ENCODE measurements at regions not wholly inside any gene's neighbourhood (a gene's known extent, or its start where the extent isn't known, plus 50 kb on each side); places are given as distances from the start of the nearest gene placed in this dataset.

DNA sequence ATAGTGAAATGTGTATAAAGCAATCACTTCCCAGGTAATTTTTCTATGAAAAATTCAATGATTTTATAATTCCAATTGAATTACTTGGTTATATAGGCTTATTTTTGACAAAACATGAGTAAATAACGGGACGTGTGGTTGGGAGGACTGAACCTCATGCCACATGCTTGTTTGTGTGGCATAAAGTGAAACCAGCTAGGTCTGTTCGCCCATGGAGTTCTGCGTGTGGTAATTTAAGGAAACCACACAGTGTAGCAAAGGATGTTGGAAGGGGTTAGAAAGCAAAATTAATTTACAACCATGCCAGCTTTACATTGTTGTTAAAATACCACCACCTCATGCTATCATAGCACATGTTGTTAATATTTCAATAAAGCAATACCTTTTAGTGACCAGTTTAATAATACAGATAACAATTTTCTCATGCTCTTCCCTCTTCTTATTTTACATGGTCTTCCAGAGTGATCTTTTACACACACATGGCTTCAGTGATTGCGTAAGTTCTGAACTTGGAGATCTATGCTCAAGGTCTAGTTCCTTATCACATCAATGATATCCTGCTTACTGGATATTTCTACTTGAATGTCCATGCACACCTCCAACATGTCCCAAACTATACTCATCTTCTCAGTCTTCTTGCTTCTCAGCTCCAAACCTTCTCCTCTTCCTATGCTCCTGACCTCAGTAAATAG lies 156.4 kb upstream of the ITGA4 start:
- TF ChIP-seq RARB (CRISPR knock-in tag; IDR thresholded peaks at IDR 0.05): no peak
- TF ChIP-seq, protein P1, sequence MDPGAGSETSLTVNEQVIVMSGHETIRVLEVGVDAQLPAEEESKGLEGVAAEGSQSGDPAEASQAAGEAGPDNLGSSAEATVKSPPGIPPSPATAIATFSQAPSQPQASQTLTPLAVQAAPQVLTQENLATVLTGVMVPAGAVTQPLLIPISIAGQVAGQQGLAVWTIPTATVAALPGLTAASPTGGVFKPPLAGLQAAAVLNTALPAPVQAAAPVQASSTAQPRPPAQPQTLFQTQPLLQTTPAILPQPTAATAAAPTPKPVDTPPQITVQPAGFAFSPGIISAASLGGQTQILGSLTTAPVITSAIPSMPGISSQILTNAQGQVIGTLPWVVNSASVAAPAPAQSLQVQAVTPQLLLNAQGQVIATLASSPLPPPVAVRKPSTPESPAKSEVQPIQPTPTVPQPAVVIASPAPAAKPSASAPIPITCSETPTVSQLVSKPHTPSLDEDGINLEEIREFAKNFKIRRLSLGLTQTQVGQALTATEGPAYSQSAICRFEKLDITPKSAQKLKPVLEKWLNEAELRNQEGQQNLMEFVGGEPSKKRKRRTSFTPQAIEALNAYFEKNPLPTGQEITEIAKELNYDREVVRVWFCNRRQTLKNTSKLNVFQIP (CRISPR knock-in tag; IDR thresholded peaks at IDR 0.05; ENCODE audit: borderline replicate concordance, low read depth): no peak
- TF ChIP-seq OSR1 (CRISPR knock-in tag; IDR thresholded peaks at IDR 0.05): no peak
- TF ChIP-seq ISL1 (CRISPR knock-in tag; IDR thresholded peaks at IDR 0.05): no peak
- TF ChIP-seq ZNF70 (CRISPR knock-in tag; IDR thresholded peaks at IDR 0.05): no peak
- TF ChIP-seq TOX (CRISPR knock-in tag; IDR thresholded peaks at IDR 0.05; ENCODE audit: borderline replicate concordance): no peak
- TF ChIP-seq ESRRG (CRISPR knock-in tag; IDR thresholded peaks at IDR 0.05): no peak
- TF ChIP-seq ZFP30 (CRISPR knock-in tag; IDR thresholded peaks at IDR 0.05): no peak
- no peak for TF ChIP-seq TCF4 (CRISPR knock-in tag; IDR thresholded peaks at IDR 0.05; ENCODE audit: borderline replicate concordance)
- no peak for TF ChIP-seq ARNTL (CRISPR knock-in tag; IDR thresholded peaks at IDR 0.05; ENCODE audit: borderline replicate concordance, low read depth)

Data from SK-N-SH treated with all-trans-retinoic acid at 6 μM for 48 hours (cell line).